Aorta (tissue), 5 donors: ENCODE measurements at regions not wholly inside any gene's neighbourhood (a gene's known extent, or its start where the extent isn't known, plus 50 kb on each side); places are given as distances from the start of the nearest gene placed in this dataset.
A peak's percentile ranks its signal among the peaks of the same experiment; 100 is the strongest.

Experiments used
- ATAC-seq: fragments of 200-7000 bp; cut with Tn5 transposase; one replicate; pipeline ENCODE4 v1.9.1; 2022; ENCODE audit warnings: moderate library complexity; ENCODE audit not compliant: low FRiP score
- DNase-seq, 2 donors: peaks; one replicate each; pipeline ENCODE4 v3.0.0-alpha.2; 2020
- H3K27ac ChIP-seq, 2 donors: one replicate each; pipeline ENCODE4 v1.5.1; 2013; ENCODE audit warnings: low read length in 2 of 2, mild to moderate bottlenecking in 2 of 2, moderate library complexity in 2 of 2, control low read depth in 1 of 2, inconsistent platforms in 1 of 2, low read depth in 1 of 2
- H3K27me3 ChIP-seq, 2 donors: one replicate each; pipeline ENCODE4 v1.6.1; 2013; ENCODE audit warnings: control low read depth in 1 of 2, low read length in 1 of 2, mild to moderate bottlenecking in 1 of 2, moderate library complexity in 1 of 2; ENCODE audit not compliant: insufficient read depth in 2 of 2, control insufficient read depth in 1 of 2
- H3K36me3 ChIP-seq, 2 donors: one replicate each; pipeline ENCODE4 v1.6.1; 2013; ENCODE audit warnings: control low read depth in 1 of 2, low read length in 1 of 2, mild to moderate bottlenecking in 1 of 2; ENCODE audit not compliant: insufficient read depth in 2 of 2, control insufficient read depth in 1 of 2
- H3K4me1 ChIP-seq, 2 donors: one replicate each; pipeline ENCODE4 v1.6.1; 2013; ENCODE audit warnings: low read length in 2 of 2, control low read depth in 1 of 2, mild to moderate bottlenecking in 1 of 2, moderate library complexity in 1 of 2; ENCODE audit not compliant: insufficient read depth in 2 of 2, control insufficient read depth in 1 of 2
- H3K4me3 ChIP-seq, 2 donors: one replicate each; pipeline ENCODE4 v1.5.1; 2013; ENCODE audit warnings: low read length in 2 of 2, control low read depth in 1 of 2, mild to moderate bottlenecking in 1 of 2
- H3K9me3 ChIP-seq: one replicate; pipeline ENCODE4 v1.6.1; 2013; ENCODE audit warnings: mild to moderate bottlenecking, low read length; ENCODE audit not compliant: control insufficient read depth
- WGBS, 2 donors: extraction: QIAGEN DNeasy Blood & Tissue Kit; methylation state at CpG; one replicate each; pipeline ENCODE4 v1.1.7; 2013; 5-methylcytosine and 5-hydroxymethylcytosine counted together
- intact Hi-C, 2 donors: fragments of 100-400 bp; cut with DNase I; formaldehyde crosslinking; loops; one replicate each; pipeline versions ENCODE4 v1.14.2 to v1.15.0; 2022
- donor health status: healthy with polysubstance abuse.
- donor health status: Bipolar disorder and iron deficiency.
- donor health status: DM: no; HTN: no; CAD: no.
- donor health status: DM: no; HTN: no; CAD: no.
- donor health status: DM: yes; HTN: yes; CAD: no.

DNA sequence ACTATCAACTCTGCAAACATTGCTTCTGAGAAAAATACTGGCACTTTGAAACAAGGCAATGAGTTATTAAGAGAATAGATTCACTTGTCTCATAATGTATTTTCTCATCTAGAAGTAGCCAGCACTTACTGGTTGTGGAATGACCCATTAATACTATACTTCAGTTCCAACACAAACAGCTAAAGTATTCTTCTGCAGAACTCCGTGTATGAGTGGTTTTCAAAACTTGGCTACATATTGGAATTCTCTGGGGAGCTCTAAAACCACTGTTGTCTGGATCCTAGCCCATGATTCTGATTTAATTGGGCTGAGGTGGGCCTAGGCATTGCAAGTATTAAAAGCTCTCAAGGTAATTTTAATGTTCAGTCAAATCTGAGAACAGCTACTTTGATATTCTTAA lies 1416.4 kb upstream of the RAG2 start:
- intact Hi-C loops = no loop called here
- Histone ChIP-seq H3K36me3 (no peaks in the 10 kb centered on the region), H3K27me3 (no peaks in the 10 kb centered on the region), H3K4me3 (no peak overlapping the region), H3K4me1 (peaks cover 0 to 2% of the 10 kb centered on the region in 2 donors), H3K9me3 (no peaks in the 10 kb centered on the region), H3K27ac (no peak overlapping the region)
- DNase-seq (no peak), ATAC-seq (peak; percentile 19)
- WGBS, 2 donors = 0 to 3% methylated on average over 1 of the region's 1 CpG

GRCh38 chr11:38013157-38013556 lies 1415.1 kb upstream of the RAG2 start:
- 89 to 91% methylated on average over 8 of the region's 8 CpGs for WGBS, 2 donors
- ATAC-seq = no peak
- DNase-seq = no peak
- Histone ChIP-seq H3K4me3 (no peak overlapping the region), H3K36me3 (no peaks in the 10 kb centered on the region), H3K27ac (no peak overlapping the region), H3K4me1 (peaks cover 0 to 2% of the 10 kb centered on the region in 2 donors), H3K27me3 (no peaks in the 10 kb centered on the region), H3K9me3 (no peaks in the 10 kb centered on the region)
- intact Hi-C loops = no loop called here

- Histone ChIP-seq H3K36me3 (no peaks in the 10 kb centered on the region), H3K27me3 (no peaks in the 10 kb centered on the region), H3K4me3 (no peak overlapping the region), H3K27ac (no peak overlapping the region), H3K4me1 (no peaks in the 10 kb centered on the region), H3K9me3 (no peaks in the 10 kb centered on the region)
- DNase-seq = no peak
- no peak for ATAC-seq
- intact Hi-C loops = no loop called here
Measured at GRCh38 chr11:38011496-38011895, 1413.5 kb upstream of the RAG2 start.

DNA sequence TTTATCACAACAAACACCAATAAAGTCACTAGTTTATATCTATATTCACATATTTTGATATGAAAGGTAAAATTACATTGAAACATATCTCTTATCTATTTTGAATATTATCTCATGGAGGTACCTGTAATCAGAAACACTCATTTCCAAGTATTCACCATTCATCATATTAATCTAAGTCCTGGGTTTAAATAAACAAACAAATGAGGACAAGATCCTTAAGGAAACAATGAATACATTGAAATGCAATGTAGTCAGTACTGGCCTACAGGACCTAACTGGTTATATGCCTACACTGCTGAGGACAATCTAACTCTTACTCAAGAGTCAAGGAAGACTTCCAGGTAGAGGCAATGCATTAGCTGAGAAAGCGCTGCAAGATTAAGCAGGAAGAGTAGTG lies 1411.9 kb upstream of the RAG2 start:
- no peaks in the 10 kb centered on the region for H3K9me3 ChIP-seq
- intact Hi-C loops = no loop called here
- H3K4me3 ChIP-seq = no peak overlapping the region
- no peak for DNase-seq
- H3K36me3 ChIP-seq = no peaks in the 10 kb centered on the region
- H3K27ac ChIP-seq = no peak overlapping the region
- WGBS, 2 donors = 95 to 97% methylated on average over 1 of the region's 1 CpG
- H3K27me3 ChIP-seq = no peaks in the 10 kb centered on the region
- no peaks in the 10 kb centered on the region for H3K4me1 ChIP-seq
- ATAC-seq = no peak

DNA sequence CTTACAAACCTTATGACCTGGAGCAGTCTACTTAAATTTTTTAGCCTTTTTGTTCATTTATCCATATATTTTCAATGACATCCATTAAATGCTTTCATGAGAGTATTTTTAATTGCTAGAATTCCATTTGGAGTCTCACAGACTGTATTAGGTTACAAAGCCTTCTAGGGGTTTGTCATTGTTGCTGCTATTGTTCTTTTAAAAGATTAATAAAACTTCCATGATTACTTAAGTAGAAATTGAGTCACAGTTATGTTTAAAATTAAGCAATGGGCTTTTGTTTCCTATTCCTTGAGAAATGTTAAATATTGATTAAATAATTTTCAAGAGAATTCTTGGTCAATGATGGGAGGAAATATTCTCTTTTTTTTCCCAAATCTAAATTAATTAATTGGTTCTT lies 1408.4 kb upstream of the RAG2 start:
- H3K9me3 ChIP-seq = no peaks in the 10 kb centered on the region
- H3K27ac ChIP-seq = no peak overlapping the region
- intact Hi-C loops = no loop called here
- ATAC-seq (no peak), DNase-seq (no peak)
- no peaks in the 10 kb centered on the region for H3K36me3 ChIP-seq
- no peaks in the 10 kb centered on the region for H3K4me1 ChIP-seq
- H3K27me3 ChIP-seq = no peaks in the 10 kb centered on the region
- no peak overlapping the region for H3K4me3 ChIP-seq

GRCh38 chr11:38005597-38005996 lies 1407.6 kb upstream of the RAG2 start:
- intact Hi-C loops = no loop called here
- DNase-seq = no peak
- Histone ChIP-seq H3K27me3 (no peaks in the 10 kb centered on the region), H3K4me3 (no peak overlapping the region), H3K27ac (no peak overlapping the region), H3K9me3 (no peaks in the 10 kb centered on the region), H3K4me1 (no peaks in the 10 kb centered on the region), H3K36me3 (no peaks in the 10 kb centered on the region)
- 9 to 11% methylated on average over 2 of the region's 2 CpGs for WGBS, 2 donors
- ATAC-seq = no peak

DNA sequence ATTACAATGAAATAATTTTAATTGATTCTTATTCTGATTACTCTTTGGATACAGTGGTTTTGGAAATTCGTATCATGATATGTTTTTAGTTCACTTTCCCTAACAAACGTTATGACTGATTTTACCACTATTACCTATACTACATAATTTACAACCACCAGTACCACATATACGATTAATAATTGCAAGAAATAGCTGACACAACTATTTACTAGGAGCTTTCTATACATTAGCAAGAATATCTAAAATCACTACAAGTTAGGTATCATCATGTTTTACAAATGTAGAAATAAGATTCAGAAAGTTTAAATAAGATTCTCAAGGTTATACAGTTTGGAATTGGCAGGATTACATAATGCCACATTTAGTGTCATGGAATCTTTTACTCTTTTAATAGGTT lies 1401.1 kb upstream of the RAG2 start:
- H3K9me3 ChIP-seq = no peaks in the 10 kb centered on the region
- DNase-seq = no peak
- ATAC-seq = no peak
- no peak overlapping the region for H3K4me3 ChIP-seq
- WGBS, 2 donors = 75 to 82% methylated on average over 3 of the region's 3 CpGs
- no peaks in the 10 kb centered on the region for H3K4me1 ChIP-seq
- no peaks in the 10 kb centered on the region for H3K36me3 ChIP-seq
- H3K27ac ChIP-seq = no peak overlapping the region
- intact Hi-C loops = no loop called here
- no peaks in the 10 kb centered on the region for H3K27me3 ChIP-seq

DNA sequence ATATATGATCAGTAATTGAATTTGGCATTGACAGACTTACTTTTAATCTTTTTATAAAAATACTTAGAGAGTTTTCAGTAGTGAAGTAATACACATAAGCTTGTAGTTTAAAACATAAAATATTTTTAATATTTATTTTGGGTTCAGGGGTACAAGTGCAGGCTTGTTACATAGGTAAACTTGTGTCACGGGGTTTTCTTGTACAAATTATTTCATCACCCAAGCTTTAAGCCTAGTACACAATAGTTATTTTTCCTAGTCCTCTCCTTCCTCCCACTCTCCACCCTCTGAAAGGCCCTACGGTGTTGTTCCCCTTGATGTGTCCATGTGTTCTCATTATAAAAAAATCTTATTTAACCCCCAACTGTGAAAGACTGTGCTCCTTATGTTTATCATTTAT lies 1397.8 kb upstream of the RAG2 start:
- DNase-seq (no peak), ATAC-seq (no peak)
- Histone ChIP-seq H3K9me3 (no peaks in the 10 kb centered on the region), H3K27me3 (no peaks in the 10 kb centered on the region), H3K36me3 (no peaks in the 10 kb centered on the region), H3K4me3 (no peak overlapping the region), H3K4me1 (no peaks in the 10 kb centered on the region), H3K27ac (no peak overlapping the region)
- intact Hi-C loops = no loop called here
- WGBS, 2 donors = 47 to 49% methylated on average over 2 of the region's 2 CpGs

GRCh38 chr11:37988031-37988430 lies 1390.0 kb upstream of the RAG2 start:
- Histone ChIP-seq H3K4me3 (no peak overlapping the region), H3K9me3 (no peaks in the 10 kb centered on the region), H3K27me3 (no peaks in the 10 kb centered on the region), H3K36me3 (no peaks in the 10 kb centered on the region), H3K27ac (no peak overlapping the region), H3K4me1 (no peaks in the 10 kb centered on the region)
- intact Hi-C loops = no loop called here
- 21 to 23% methylated on average over 3 of the region's 3 CpGs for WGBS, 2 donors
- ATAC-seq (no peak), DNase-seq (no peak)

DNA sequence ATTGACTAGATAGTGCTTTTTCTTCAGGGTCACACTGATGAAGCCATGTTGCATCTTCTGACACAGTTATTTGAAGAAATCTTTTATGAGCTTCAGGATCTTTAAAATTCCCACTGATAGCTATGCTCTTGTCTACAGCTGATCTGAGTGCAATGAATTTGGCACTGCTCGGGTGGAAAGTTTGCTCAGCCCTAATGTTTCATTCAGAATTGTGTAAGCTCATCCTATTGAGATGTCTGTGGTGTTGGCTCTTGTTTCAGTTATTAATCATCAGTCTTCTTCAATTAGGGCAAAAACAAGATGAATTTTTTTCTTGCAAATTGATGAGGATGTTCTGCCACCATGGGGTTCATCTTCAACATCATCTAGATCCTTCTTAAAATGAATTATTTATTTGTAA lies 1387.0 kb upstream of the RAG2 start:
- Histone ChIP-seq H3K36me3 (no peaks in the 10 kb centered on the region), H3K9me3 (no peaks in the 10 kb centered on the region), H3K4me3 (no peak overlapping the region), H3K27me3 (no peaks in the 10 kb centered on the region), H3K27ac (no peak overlapping the region), H3K4me1 (no peaks in the 10 kb centered on the region)
- DNase-seq (no peak), ATAC-seq (no peak)
- intact Hi-C loops = no loop called here
- WGBS, 2 donors = 81 to 89% methylated on average over 1 of the region's 1 CpG
